ENCODE measurements at regions not wholly inside any gene's neighbourhood (a gene's known extent, or its start where the extent isn't known, plus 50 kb on each side); places are given as distances from the start of the nearest gene placed in this dataset.

DNA sequence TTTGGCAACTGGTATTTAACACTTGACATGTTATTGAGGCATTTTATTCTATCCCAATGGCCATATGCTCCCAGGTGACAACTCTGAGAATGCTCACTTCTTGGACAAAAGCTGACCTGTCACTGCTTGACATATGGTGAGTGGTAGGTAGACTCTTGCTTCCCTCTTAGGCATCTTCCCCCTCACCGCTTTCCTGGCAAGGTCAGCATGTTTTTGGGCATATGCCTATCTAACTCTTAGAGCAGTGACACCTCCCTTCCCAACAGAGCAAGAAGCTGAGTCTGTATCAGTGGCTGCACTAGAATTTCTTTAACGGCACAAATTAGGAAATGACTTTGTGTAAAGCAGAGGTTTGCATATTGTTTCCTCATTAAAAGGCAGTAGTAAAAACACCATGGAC lies 300.7 kb downstream of the OXSM start:
- TF ChIP-seq POLR2A (IDR thresholded peaks at IDR 0.05) (no peak), CTCF (IDR thresholded peaks at IDR 0.05) (no peak), POLR2AphosphoS5 (IDR thresholded peaks at IDR 0.05; ENCODE audit: insufficient read depth in 1 of 2, low read depth in 1 of 2) (no peak)

Measured in vagina (tissue), 2 donors.